HG02763 (cell line): ENCODE measurements at regions not wholly inside any gene's neighbourhood (a gene's known extent, or its start where the extent isn't known, plus 50 kb on each side); places are given as distances from the start of the nearest gene placed in this dataset.

Experiments
- ATAC-seq: cut with Tn5 transposase; IDR thresholded peaks from one replicate; pipeline ENCODE4 v1.9.1; 2021; ENCODE audit warnings: mild to moderate bottlenecking, moderate library complexity; ENCODE audit not compliant: unreplicated experiment

DNA sequence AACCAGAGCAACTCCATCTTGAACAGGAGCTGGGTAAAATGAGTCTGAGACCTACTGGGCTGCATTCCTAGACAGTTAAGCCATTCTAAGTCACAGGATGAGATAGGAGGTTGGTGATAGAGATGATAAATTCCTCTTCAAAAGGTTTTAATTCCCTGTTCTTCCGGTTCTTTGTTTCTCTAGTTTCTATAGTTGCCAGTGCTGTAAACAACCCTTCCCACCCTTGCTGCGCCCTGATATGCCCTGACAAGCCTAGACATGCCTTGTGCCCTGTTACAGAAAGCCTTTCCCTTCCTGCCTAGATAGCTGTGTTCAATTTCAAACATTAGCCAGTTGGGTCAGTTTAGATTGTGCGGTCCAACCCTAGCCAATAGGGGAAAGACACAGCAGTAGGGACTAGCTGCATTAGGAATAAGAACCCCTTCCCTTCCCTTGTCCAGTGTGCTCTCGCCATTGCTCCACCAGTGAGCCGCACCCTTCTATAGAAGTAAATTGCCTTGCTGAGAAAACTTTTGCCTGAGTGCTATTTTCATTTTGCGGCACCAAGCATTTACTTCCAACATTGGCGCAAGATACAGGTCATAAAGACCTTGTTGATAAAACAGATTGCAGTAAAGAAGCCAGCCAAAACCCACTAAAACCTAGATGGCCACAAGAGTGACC lies 52.5 kb upstream of the CCN2 start:
- ATAC-seq = no peak
